ENCODE measurements at regions not wholly inside any gene's neighbourhood (a gene's known extent, or its start where the extent isn't known, plus 50 kb on each side); places are given as distances from the start of the nearest gene placed in this dataset.

GRCh38 chr1:238589843-238590435, 699.2 kb upstream of the ZP4 start:
- Histone ChIP-seq H3K4me3 (no peak overlapping the region), H3K27ac (no peak overlapping the region), H3K9me3 (no peaks in the 10 kb centered on the region), H3K4me1 (no peaks in the 10 kb centered on the region), H3K36me3 (no peaks in the 10 kb centered on the region), H3K27me3 (no peaks in the 10 kb centered on the region)
- TF ChIP-seq CTCF (IDR thresholded peaks at IDR 0.05), result no peak
- TF ChIP-seq POLR2A (IDR thresholded peaks at IDR 0.05), result no peak
- DNase-seq, result no peak

GRCh38 chr1:238582816-238583215, 692.1 kb upstream of the ZP4 start:
- no peaks in the 10 kb centered on the region for H3K36me3 ChIP-seq
- TF ChIP-seq CTCF (IDR thresholded peaks at IDR 0.05) (no peak), POLR2A (IDR thresholded peaks at IDR 0.05) (no peak)
- no peak overlapping the region for H3K4me3 ChIP-seq
- no peak overlapping the region for H3K27ac ChIP-seq
- no peak for DNase-seq
- H3K27me3 ChIP-seq, result no peaks in the 10 kb centered on the region
- H3K9me3 ChIP-seq, result no peaks in the 10 kb centered on the region
- H3K4me1 ChIP-seq, result no peaks in the 10 kb centered on the region

GRCh38 chr1:238581332-238581731, 690.6 kb upstream of the ZP4 start:
- Histone ChIP-seq H3K4me3 (no peak overlapping the region), H3K9me3 (no peaks in the 10 kb centered on the region), H3K36me3 (no peaks in the 10 kb centered on the region), H3K4me1 (no peaks in the 10 kb centered on the region), H3K27ac (no peak overlapping the region), H3K27me3 (no peaks in the 10 kb centered on the region)
- no peak for DNase-seq
- TF ChIP-seq CTCF (IDR thresholded peaks at IDR 0.05) (no peak), POLR2A (IDR thresholded peaks at IDR 0.05) (no peak)

GRCh38 chr1:238568735-238569134, 678.0 kb upstream of the ZP4 start:
- Histone ChIP-seq H3K4me3 (no peak overlapping the region), H3K27ac (no peak overlapping the region), H3K27me3 (no peaks in the 10 kb centered on the region), H3K36me3 (no peaks in the 10 kb centered on the region), H3K9me3 (no peaks in the 10 kb centered on the region), H3K4me1 (no peaks in the 10 kb centered on the region)
- no peak for DNase-seq
- TF ChIP-seq CTCF (IDR thresholded peaks at IDR 0.05) (no peak), POLR2A (IDR thresholded peaks at IDR 0.05) (no peak)

GRCh38 chr1:238562341-238562740, 671.6 kb upstream of the ZP4 start:
- no peak for TF ChIP-seq POLR2A (IDR thresholded peaks at IDR 0.05)
- no peak for TF ChIP-seq CTCF (IDR thresholded peaks at IDR 0.05)
- DNase-seq, result no peak
- Histone ChIP-seq H3K27me3 (no peaks in the 10 kb centered on the region), H3K27ac (no peak overlapping the region), H3K4me3 (no peak overlapping the region), H3K9me3 (no peaks in the 10 kb centered on the region), H3K36me3 (no peaks in the 10 kb centered on the region), H3K4me1 (no peaks in the 10 kb centered on the region)

GRCh38 chr1:238558746-238559145, 668.0 kb upstream of the ZP4 start:
- Histone ChIP-seq H3K4me1 (no peaks in the 10 kb centered on the region), H3K27ac (no peak overlapping the region), H3K36me3 (no peaks in the 10 kb centered on the region), H3K4me3 (no peak overlapping the region), H3K9me3 (no peaks in the 10 kb centered on the region), H3K27me3 (no peaks in the 10 kb centered on the region)
- no peak for TF ChIP-seq POLR2A (IDR thresholded peaks at IDR 0.05)
- no peak for TF ChIP-seq CTCF (IDR thresholded peaks at IDR 0.05)
- no peak for DNase-seq
